WTC11 (cell line): ENCODE measurements at regions not wholly inside any gene's neighbourhood (a gene's known extent, or its start where the extent isn't known, plus 50 kb on each side); places are given as distances from the start of the nearest gene placed in this dataset.

Experiments
- CREB1 ChIP-seq: sonication (generic); formaldehyde crosslinking; IDR thresholded peaks from 2 replicates; pipeline ENCODE4 v1.8.0; 2023; ENCODE audit warnings: mild to moderate bottlenecking, missing genetic modification reagents
- ELF4 ChIP-seq: sonication (generic); formaldehyde crosslinking; IDR thresholded peaks from 2 replicates; pipeline ENCODE4 v1.8.1; 2022; ENCODE audit warnings: low read depth, mild to moderate bottlenecking, moderate library complexity, missing genetic modification reagents
- FOXK1 ChIP-seq: sonication (generic); formaldehyde crosslinking; IDR thresholded peaks from 2 replicates; pipeline ENCODE4 v1.8.0; 2022; ENCODE audit warnings: mild to moderate bottlenecking, moderate library complexity, missing genetic modification reagents
- IRF2 ChIP-seq: sonication (generic); formaldehyde crosslinking; IDR thresholded peaks from 2 replicates; pipeline ENCODE4 v1.8.0; 2022; ENCODE audit warnings: low read depth, missing genetic modification reagents, borderline replicate concordance
- NR2C2 ChIP-seq: sonication (generic); formaldehyde crosslinking; IDR thresholded peaks from 2 replicates; pipeline ENCODE4 v1.8.0; 2022; ENCODE audit warnings: mild to moderate bottlenecking, missing genetic modification reagents
- NR3C1 ChIP-seq: sonication (generic); formaldehyde crosslinking; conservative IDR thresholded peaks from 2 replicates; pipeline ENCODE4 v1.8.1; 2023; ENCODE audit warnings: low read depth, mild to moderate bottlenecking, missing genetic modification reagents
- RELA ChIP-seq: sonication (generic); formaldehyde crosslinking; IDR thresholded peaks from 2 replicates; pipeline ENCODE4 v1.8.1; 2022; ENCODE audit warnings: missing genetic modification reagents, mild to moderate bottlenecking, borderline replicate concordance
- TCF7 ChIP-seq: sonication (generic); formaldehyde crosslinking; IDR thresholded peaks from 2 replicates; pipeline ENCODE4 v1.8.0; 2022; ENCODE audit warnings: mild to moderate bottlenecking, low read depth, missing genetic modification reagents, moderate library complexity
- TF ChIP-seq, protein P1 (sequence below): fragments of 200-600 bp; IDR thresholded peaks from 2 replicates; pipeline ENCODE4 v1.8.0; 2022; ENCODE audit warnings: antibody characterized with exemption
- TF ChIP-seq, protein P2 (sequence below): sonication (generic); formaldehyde crosslinking; IDR thresholded peaks from 2 replicates; pipeline ENCODE4 v1.8.0; 2023; ENCODE audit warnings: missing genetic modification reagents, mild to moderate bottlenecking, borderline replicate concordance
- TF ChIP-seq, protein P3 (sequence below): sonication (generic); formaldehyde crosslinking; IDR thresholded peaks from 2 replicates; pipeline ENCODE4 v1.8.0; 2023; ENCODE audit warnings: mild to moderate bottlenecking, missing genetic modification reagents
- TF ChIP-seq, protein P4 (sequence below): sonication (generic); formaldehyde crosslinking; IDR thresholded peaks from 2 replicates; pipeline ENCODE4 v1.8.0; 2022; ENCODE audit warnings: mild to moderate bottlenecking, missing genetic modification reagents

DNA sequence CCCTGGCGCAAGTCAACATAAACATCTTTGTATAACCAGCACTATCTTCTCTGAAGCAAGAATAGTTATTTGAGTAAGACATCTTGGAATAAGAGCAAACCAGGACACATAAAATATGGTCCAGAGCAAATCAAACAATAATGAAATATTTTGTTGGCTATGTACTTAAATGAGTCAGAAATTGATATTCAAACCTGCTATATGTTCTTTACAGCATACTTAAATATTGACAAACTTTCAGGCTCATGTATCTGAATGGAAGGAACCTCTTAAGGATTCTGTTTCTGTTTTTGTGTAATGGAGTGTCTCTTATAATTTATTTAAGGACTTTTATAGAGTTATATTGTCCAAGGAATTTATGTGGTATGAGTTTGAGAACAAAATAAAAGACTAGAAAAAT is 747.3 kb downstream of the EFNA5 start:
- TF ChIP-seq, protein P1, sequence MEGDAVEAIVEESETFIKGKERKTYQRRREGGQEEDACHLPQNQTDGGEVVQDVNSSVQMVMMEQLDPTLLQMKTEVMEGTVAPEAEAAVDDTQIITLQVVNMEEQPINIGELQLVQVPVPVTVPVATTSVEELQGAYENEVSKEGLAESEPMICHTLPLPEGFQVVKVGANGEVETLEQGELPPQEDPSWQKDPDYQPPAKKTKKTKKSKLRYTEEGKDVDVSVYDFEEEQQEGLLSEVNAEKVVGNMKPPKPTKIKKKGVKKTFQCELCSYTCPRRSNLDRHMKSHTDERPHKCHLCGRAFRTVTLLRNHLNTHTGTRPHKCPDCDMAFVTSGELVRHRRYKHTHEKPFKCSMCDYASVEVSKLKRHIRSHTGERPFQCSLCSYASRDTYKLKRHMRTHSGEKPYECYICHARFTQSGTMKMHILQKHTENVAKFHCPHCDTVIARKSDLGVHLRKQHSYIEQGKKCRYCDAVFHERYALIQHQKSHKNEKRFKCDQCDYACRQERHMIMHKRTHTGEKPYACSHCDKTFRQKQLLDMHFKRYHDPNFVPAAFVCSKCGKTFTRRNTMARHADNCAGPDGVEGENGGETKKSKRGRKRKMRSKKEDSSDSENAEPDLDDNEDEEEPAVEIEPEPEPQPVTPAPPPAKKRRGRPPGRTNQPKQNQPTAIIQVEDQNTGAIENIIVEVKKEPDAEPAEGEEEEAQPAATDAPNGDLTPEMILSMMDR: no peak
- TF ChIP-seq, protein P2, sequence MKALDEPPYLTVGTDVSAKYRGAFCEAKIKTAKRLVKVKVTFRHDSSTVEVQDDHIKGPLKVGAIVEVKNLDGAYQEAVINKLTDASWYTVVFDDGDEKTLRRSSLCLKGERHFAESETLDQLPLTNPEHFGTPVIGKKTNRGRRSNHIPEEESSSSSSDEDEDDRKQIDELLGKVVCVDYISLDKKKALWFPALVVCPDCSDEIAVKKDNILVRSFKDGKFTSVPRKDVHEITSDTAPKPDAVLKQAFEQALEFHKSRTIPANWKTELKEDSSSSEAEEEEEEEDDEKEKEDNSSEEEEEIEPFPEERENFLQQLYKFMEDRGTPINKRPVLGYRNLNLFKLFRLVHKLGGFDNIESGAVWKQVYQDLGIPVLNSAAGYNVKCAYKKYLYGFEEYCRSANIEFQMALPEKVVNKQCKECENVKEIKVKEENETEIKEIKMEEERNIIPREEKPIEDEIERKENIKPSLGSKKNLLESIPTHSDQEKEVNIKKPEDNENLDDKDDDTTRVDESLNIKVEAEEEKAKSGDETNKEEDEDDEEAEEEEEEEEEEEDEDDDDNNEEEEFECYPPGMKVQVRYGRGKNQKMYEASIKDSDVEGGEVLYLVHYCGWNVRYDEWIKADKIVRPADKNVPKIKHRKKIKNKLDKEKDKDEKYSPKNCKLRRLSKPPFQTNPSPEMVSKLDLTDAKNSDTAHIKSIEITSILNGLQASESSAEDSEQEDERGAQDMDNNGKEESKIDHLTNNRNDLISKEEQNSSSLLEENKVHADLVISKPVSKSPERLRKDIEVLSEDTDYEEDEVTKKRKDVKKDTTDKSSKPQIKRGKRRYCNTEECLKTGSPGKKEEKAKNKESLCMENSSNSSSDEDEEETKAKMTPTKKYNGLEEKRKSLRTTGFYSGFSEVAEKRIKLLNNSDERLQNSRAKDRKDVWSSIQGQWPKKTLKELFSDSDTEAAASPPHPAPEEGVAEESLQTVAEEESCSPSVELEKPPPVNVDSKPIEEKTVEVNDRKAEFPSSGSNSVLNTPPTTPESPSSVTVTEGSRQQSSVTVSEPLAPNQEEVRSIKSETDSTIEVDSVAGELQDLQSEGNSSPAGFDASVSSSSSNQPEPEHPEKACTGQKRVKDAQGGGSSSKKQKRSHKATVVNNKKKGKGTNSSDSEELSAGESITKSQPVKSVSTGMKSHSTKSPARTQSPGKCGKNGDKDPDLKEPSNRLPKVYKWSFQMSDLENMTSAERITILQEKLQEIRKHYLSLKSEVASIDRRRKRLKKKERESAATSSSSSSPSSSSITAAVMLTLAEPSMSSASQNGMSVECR (CRISPR knock-in tag): no peak
- no peak for TF ChIP-seq NR2C2 (CRISPR knock-in tag)
- no peak for TF ChIP-seq CREB1 (CRISPR knock-in tag)
- no peak for TF ChIP-seq NR3C1 (CRISPR knock-in tag)
- TF ChIP-seq ELF4: no peak
- TF ChIP-seq, protein P3, sequence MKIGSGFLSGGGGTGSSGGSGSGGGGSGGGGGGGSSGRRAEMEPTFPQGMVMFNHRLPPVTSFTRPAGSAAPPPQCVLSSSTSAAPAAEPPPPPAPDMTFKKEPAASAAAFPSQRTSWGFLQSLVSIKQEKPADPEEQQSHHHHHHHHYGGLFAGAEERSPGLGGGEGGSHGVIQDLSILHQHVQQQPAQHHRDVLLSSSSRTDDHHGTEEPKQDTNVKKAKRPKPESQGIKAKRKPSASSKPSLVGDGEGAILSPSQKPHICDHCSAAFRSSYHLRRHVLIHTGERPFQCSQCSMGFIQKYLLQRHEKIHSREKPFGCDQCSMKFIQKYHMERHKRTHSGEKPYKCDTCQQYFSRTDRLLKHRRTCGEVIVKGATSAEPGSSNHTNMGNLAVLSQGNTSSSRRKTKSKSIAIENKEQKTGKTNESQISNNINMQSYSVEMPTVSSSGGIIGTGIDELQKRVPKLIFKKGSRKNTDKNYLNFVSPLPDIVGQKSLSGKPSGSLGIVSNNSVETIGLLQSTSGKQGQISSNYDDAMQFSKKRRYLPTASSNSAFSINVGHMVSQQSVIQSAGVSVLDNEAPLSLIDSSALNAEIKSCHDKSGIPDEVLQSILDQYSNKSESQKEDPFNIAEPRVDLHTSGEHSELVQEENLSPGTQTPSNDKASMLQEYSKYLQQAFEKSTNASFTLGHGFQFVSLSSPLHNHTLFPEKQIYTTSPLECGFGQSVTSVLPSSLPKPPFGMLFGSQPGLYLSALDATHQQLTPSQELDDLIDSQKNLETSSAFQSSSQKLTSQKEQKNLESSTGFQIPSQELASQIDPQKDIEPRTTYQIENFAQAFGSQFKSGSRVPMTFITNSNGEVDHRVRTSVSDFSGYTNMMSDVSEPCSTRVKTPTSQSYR (CRISPR knock-in tag): no peak
- no peak for TF ChIP-seq FOXK1 (CRISPR knock-in tag)
- TF ChIP-seq TCF7 (CRISPR knock-in tag): no peak
- TF ChIP-seq IRF2 (CRISPR knock-in tag): no peak
- TF ChIP-seq RELA: no peak
- TF ChIP-seq, protein P4, sequence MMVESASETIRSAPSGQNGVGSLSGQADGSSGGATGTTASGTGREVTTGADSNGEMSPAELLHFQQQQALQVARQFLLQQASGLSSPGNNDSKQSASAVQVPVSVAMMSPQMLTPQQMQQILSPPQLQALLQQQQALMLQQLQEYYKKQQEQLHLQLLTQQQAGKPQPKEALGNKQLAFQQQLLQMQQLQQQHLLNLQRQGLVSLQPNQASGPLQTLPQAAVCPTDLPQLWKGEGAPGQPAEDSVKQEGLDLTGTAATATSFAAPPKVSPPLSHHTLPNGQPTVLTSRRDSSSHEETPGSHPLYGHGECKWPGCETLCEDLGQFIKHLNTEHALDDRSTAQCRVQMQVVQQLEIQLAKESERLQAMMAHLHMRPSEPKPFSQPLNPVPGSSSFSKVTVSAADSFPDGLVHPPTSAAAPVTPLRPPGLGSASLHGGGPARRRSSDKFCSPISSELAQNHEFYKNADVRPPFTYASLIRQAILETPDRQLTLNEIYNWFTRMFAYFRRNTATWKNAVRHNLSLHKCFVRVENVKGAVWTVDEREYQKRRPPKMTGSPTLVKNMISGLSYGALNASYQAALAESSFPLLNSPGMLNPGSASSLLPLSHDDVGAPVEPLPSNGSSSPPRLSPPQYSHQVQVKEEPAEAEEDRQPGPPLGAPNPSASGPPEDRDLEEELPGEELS (CRISPR knock-in tag): no peak
